ENCODE measurements at regions not wholly inside any gene's neighbourhood (a gene's known extent, or its start where the extent isn't known, plus 50 kb on each side); places are given as distances from the start of the nearest gene placed in this dataset.
"Not testable (repeated sequence)": the region's sequence is repeated elsewhere in the genome, so short reads cannot be mapped to it uniquely, and the experiment has no call there.

GRCh38 chr12:25319233-25319984 lies 68.7 kb upstream of the KRAS start:
- no peaks in the 10 kb centered on the region for H3K27me3 Mint-ChIP-seq (ENCODE audit: low read depth)
- peaks cover 10% of the 10 kb centered on the region for H3K9me3 Mint-ChIP-seq
- peaks cover 62% of the 10 kb centered on the region for H3K4me1 Mint-ChIP-seq
- no peak overlapping the region for H3K4me3 Mint-ChIP-seq
- no peak for TF ChIP-seq CTCF (IDR thresholded peaks at IDR 0.05; ENCODE audit: unreplicated experiment)
- no peak for DNase-seq (ENCODE audit: low spot score in 2 of 2, unreplicated experiment in 2 of 2)
- no peaks in the 10 kb centered on the region for H3K36me3 Mint-ChIP-seq
- H3K27ac Mint-ChIP-seq: peak overlapping the region; percentile 88

- Mint-ChIP-seq H3K4me3 (no peak overlapping the region), H3K4me1 (peaks cover 46% of the 10 kb centered on the region), H3K27me3 (ENCODE audit: low read depth) (no peaks in the 10 kb centered on the region), H3K36me3 (no peaks in the 10 kb centered on the region), H3K9me3 (peaks cover 14% of the 10 kb centered on the region), H3K27ac (no peak overlapping the region)
- DNase-seq (ENCODE audit: low spot score in 2 of 2, unreplicated experiment in 2 of 2): no peak
- no peak for TF ChIP-seq CTCF (IDR thresholded peaks at IDR 0.05; ENCODE audit: unreplicated experiment)
Measured at GRCh38 chr12:25317553-25317952, 66.8 kb upstream of the KRAS start.

- Mint-ChIP-seq H3K36me3 (no peaks in the 10 kb centered on the region), H3K27me3 (ENCODE audit: low read depth) (no peaks in the 10 kb centered on the region), H3K27ac (no peak overlapping the region), H3K4me3 (no peak overlapping the region), H3K4me1 (peaks cover 27% of the 10 kb centered on the region), H3K9me3 (peaks cover 20% of the 10 kb centered on the region)
- DNase-seq (ENCODE audit: low spot score in 2 of 2, unreplicated experiment in 2 of 2): no peak
- TF ChIP-seq CTCF (IDR thresholded peaks at IDR 0.05; ENCODE audit: unreplicated experiment): no peak
Measured at GRCh38 chr12:25315388-25315787, 64.7 kb upstream of the KRAS start.

GRCh38 chr12:25313266-25313990 lies 62.7 kb upstream of the KRAS start:
- H3K36me3 Mint-ChIP-seq; DNase-seq (ENCODE audit: low spot score in 2 of 2, unreplicated experiment in 2 of 2); H3K4me3 Mint-ChIP-seq; H3K27ac Mint-ChIP-seq; H3K27me3 Mint-ChIP-seq (ENCODE audit: low read depth): not testable (repeated sequence)
- Mint-ChIP-seq H3K4me1 (peaks cover 13% of the 10 kb centered on the region), H3K9me3 (peaks cover 20% of the 10 kb centered on the region)

GRCh38 chr12:25311506-25311905 lies 60.8 kb upstream of the KRAS start:
- no peak for TF ChIP-seq CTCF (IDR thresholded peaks at IDR 0.05; ENCODE audit: unreplicated experiment)
- H3K4me1 Mint-ChIP-seq: peaks cover 5% of the 10 kb centered on the region
- H3K36me3 Mint-ChIP-seq: no peaks in the 10 kb centered on the region
- no peak overlapping the region for H3K4me3 Mint-ChIP-seq
- no peaks in the 10 kb centered on the region for H3K27me3 Mint-ChIP-seq (ENCODE audit: low read depth)
- DNase-seq (ENCODE audit: low spot score in 2 of 2, unreplicated experiment in 2 of 2): no peak
- H3K27ac Mint-ChIP-seq: no peak overlapping the region
- H3K9me3 Mint-ChIP-seq: peaks cover 23% of the 10 kb centered on the region

GRCh38 chr12:25310071-25310470 lies 59.3 kb upstream of the KRAS start:
- not testable (repeated sequence) for H3K4me1 Mint-ChIP-seq; H3K27ac Mint-ChIP-seq; H3K4me3 Mint-ChIP-seq; DNase-seq (ENCODE audit: low spot score in 2 of 2, unreplicated experiment in 2 of 2); H3K27me3 Mint-ChIP-seq (ENCODE audit: low read depth); H3K36me3 Mint-ChIP-seq
- peaks cover 32% of the 10 kb centered on the region for H3K9me3 Mint-ChIP-seq
